Neural crest cell (in vitro differentiated cells): ENCODE measurements at regions not wholly inside any gene's neighbourhood (a gene's known extent, or its start where the extent isn't known, plus 50 kb on each side); places are given as distances from the start of the nearest gene placed in this dataset.
A peak's percentile ranks its signal among the peaks of the same experiment; 100 is the strongest.

ENCODE experiments used
- DNase-seq: peaks from one replicate; pipeline ENCODE4 v3.0.0; 2021; ENCODE audit warnings: low read depth, mixed read lengths, low spot score
- H3K27ac Mint-ChIP-seq: one replicate; pipeline ENCODE4 v1.8.0; 2021; ENCODE audit warnings: mild to moderate bottlenecking, mixed read lengths; ENCODE audit not compliant: unreplicated experiment
- H3K27me3 Mint-ChIP-seq: 2 replicates; pipeline ENCODE4 v1.8.0; 2021; ENCODE audit warnings: low read depth, mild to moderate bottlenecking, mixed read lengths
- H3K36me3 Mint-ChIP-seq: 2 replicates; pipeline ENCODE4 v1.8.0; 2021; ENCODE audit warnings: low read depth, mild to moderate bottlenecking, mixed read lengths
- H3K4me1 Mint-ChIP-seq: 2 replicates; pipeline ENCODE4 v1.8.0; 2021; ENCODE audit warnings: mixed read lengths
- H3K4me3 Mint-ChIP-seq: one replicate; pipeline ENCODE4 v1.8.0; 2021; ENCODE audit warnings: mild to moderate bottlenecking, mixed read lengths
- H3K9me3 Mint-ChIP-seq: 2 replicates; pipeline ENCODE4 v1.8.0; 2021; ENCODE audit warnings: mixed read lengths
- CTCF ChIP-seq: fragments of 200-600 bp; sonication (generic); conservative IDR thresholded peaks from 2 replicates; pipeline ENCODE4 v1.5.0; 2021; ENCODE audit warnings: antibody characterized with exemption, mild to moderate bottlenecking

GRCh38 chr6:33877982-33878535 is 74.3 kb upstream of the MLN start:
- no peak overlapping the region for H3K4me3 Mint-ChIP-seq
- TF ChIP-seq CTCF, result no peak
- DNase-seq, result no peak
- H3K27me3 Mint-ChIP-seq, result no peaks in the 10 kb centered on the region
- H3K9me3 Mint-ChIP-seq, result no peaks in the 10 kb centered on the region
- no peaks in the 10 kb centered on the region for H3K36me3 Mint-ChIP-seq
- peaks cover 6% of the 10 kb centered on the region for H3K4me1 Mint-ChIP-seq
- H3K27ac Mint-ChIP-seq, result no peak overlapping the region

GRCh38 chr6:33875696-33876095 is 71.9 kb upstream of the MLN start:
- Mint-ChIP-seq H3K27ac (no peak overlapping the region), H3K36me3 (no peaks in the 10 kb centered on the region), H3K4me3 (no peak overlapping the region), H3K27me3 (no peaks in the 10 kb centered on the region), H3K9me3 (no peaks in the 10 kb centered on the region), H3K4me1 (peaks cover 6% of the 10 kb centered on the region)
- no peak for DNase-seq
- no peak for TF ChIP-seq CTCF

GRCh38 chr6:33875141-33875581 is 71.4 kb upstream of the MLN start:
- H3K27me3 Mint-ChIP-seq, result no peaks in the 10 kb centered on the region
- TF ChIP-seq CTCF, result no peak
- H3K4me1 Mint-ChIP-seq, result peaks cover 5% of the 10 kb centered on the region
- H3K4me3 Mint-ChIP-seq, result no peak overlapping the region
- no peaks in the 10 kb centered on the region for H3K9me3 Mint-ChIP-seq
- no peak for DNase-seq
- no peaks in the 10 kb centered on the region for H3K36me3 Mint-ChIP-seq
- H3K27ac Mint-ChIP-seq, result no peak overlapping the region

- Mint-ChIP-seq H3K27me3 (no peaks in the 10 kb centered on the region), H3K36me3 (no peaks in the 10 kb centered on the region)
Observed at GRCh38 chr6:33874136-33874760, 70.4 kb upstream of the MLN start.

GRCh38 chr6:33872761-33873160 is 69.0 kb upstream of the MLN start:
- Mint-ChIP-seq H3K4me3 (no peak overlapping the region), H3K27me3 (no peaks in the 10 kb centered on the region), H3K9me3 (no peaks in the 10 kb centered on the region), H3K4me1 (peaks cover 12% of the 10 kb centered on the region), H3K27ac (no peak overlapping the region), H3K36me3 (no peaks in the 10 kb centered on the region)
- no peak for TF ChIP-seq CTCF
- DNase-seq, result no peak

More at GRCh38 chr6:33874136-33874760, 70.4 kb upstream of the MLN start:
- peak overlapping the region; percentile 8 for H3K27ac Mint-ChIP-seq
- TF ChIP-seq CTCF, result no peak
- H3K9me3 Mint-ChIP-seq, result no peaks in the 10 kb centered on the region
- DNase-seq, result no peak
- H3K4me1 Mint-ChIP-seq, result peaks cover 7% of the 10 kb centered on the region
- no peak overlapping the region for H3K4me3 Mint-ChIP-seq
